K562 (cell line): ENCODE measurements at regions not wholly inside any gene's neighbourhood (a gene's known extent, or its start where the extent isn't known, plus 50 kb on each side); places are given as distances from the start of the nearest gene placed in this dataset.

ENCODE experiments used
- ARID1B ChIP-seq: fragments of 450-650 bp; IDR thresholded peaks from 2 replicates; pipeline ENCODE4 v1.6.1; 2016; ENCODE audit warnings: antibody characterized with exemption, mild to moderate bottlenecking, inconsistent platforms
- CBFA2T3 ChIP-seq: fragments of 450-650 bp; IDR thresholded peaks from 2 replicates; pipeline ENCODE4 v1.6.1; 2017
- CEBPG ChIP-seq, 3 experiments: fragments of 200-800 bp in 1 of 3; sonication (Bioruptor generic) in 1 of 3; sonication (generic) in 1 of 3; formaldehyde crosslinking in 1 of 3; IDR thresholded peaks in 2 of 3; conservative IDR thresholded peaks in 1 of 3; 2 replicates each; pipeline versions ENCODE4 v1.6.1 to v1.8.0; 2016 to 2022; ENCODE audit warnings: missing compliant biosample characterization in 2 of 3, missing genetic modification characterization in 2 of 3, mild to moderate bottlenecking in 1 of 3, missing genetic modification reagents in 1 of 3
- CHD2 ChIP-seq: IDR thresholded peaks from 2 replicates; pipeline ENCODE4 v1.6.1; 2011; ENCODE audit warnings: low read depth, low read length
- EP400 ChIP-seq: fragments of 450-650 bp; IDR thresholded peaks from 2 replicates; pipeline ENCODE4 v1.6.1; 2017; ENCODE audit warnings: antibody characterized with exemption, mild to moderate bottlenecking, moderate library complexity
- EWSR1 ChIP-seq: fragments of 450-650 bp; IDR thresholded peaks from 2 replicates; pipeline ENCODE4 v1.6.1; 2018; ENCODE audit warnings: borderline replicate concordance, mild to moderate bottlenecking, low read depth, moderate library complexity; ENCODE audit not compliant: partially characterized antibody
- FOXP1 ChIP-seq: sonication (generic); formaldehyde crosslinking; IDR thresholded peaks from 2 replicates; pipeline ENCODE4 v1.8.0; 2022; ENCODE audit warnings: mild to moderate bottlenecking, missing genetic modification reagents
- GATA2 ChIP-seq: sonication (generic); formaldehyde crosslinking; IDR thresholded peaks from 2 replicates; pipeline ENCODE4 v1.4.0; 2020; ENCODE audit warnings: mild to moderate bottlenecking, missing genetic modification reagents
- HDAC3 ChIP-seq: fragments of 450-650 bp; IDR thresholded peaks from 2 replicates; pipeline ENCODE4 v1.6.1; 2018; ENCODE audit warnings: borderline replicate concordance, mild to moderate bottlenecking, moderate library complexity; ENCODE audit not compliant: partially characterized antibody
- IRF2 ChIP-seq: sonication (generic); formaldehyde crosslinking; IDR thresholded peaks from 2 replicates; pipeline ENCODE4 v1.8.1; 2022; ENCODE audit warnings: mild to moderate bottlenecking, missing genetic modification reagents
- KDM1A ChIP-seq, 2 experiments: fragments of 450-650 bp; IDR thresholded peaks; 2 replicates each; pipeline ENCODE4 v1.6.1; 2016; ENCODE audit warnings: mild to moderate bottlenecking in 2 of 2
- PCBP2 ChIP-seq: fragments of 200-400 bp; formaldehyde crosslinking; IDR thresholded peaks from 2 replicates; pipeline ENCODE4 v1.6.1; 2018; ENCODE audit warnings: low read length, low read depth, mild to moderate bottlenecking, moderate library complexity; ENCODE audit not compliant: poor library complexity, severe bottlenecking
- POLR3A ChIP-seq: IDR thresholded peaks from 2 replicates; pipeline ENCODE4 v1.6.1; 2011; ENCODE audit warnings: borderline replicate concordance, mild to moderate bottlenecking, moderate library complexity; ENCODE audit not compliant: insufficient read length, insufficient read depth; ENCODE audit errors: extremely low read depth
- RBM14 ChIP-seq: fragments of 200-400 bp; formaldehyde crosslinking; IDR thresholded peaks from 2 replicates; pipeline ENCODE4 v1.6.1; 2018; ENCODE audit warnings: low read depth, mild to moderate bottlenecking, low read length, moderate library complexity, borderline replicate concordance; ENCODE audit not compliant: insufficient read depth
- SMAD1 ChIP-seq: fragments of 150-350 bp; IDR thresholded peaks from 2 replicates; pipeline ENCODE4 v1.6.1; 2014; ENCODE audit warnings: low read length, low read depth; ENCODE audit not compliant: partially characterized antibody
- SREBF1 ChIP-seq: fragments of 150-350 bp; IDR thresholded peaks from 2 replicates; pipeline ENCODE4 v1.6.1; 2014; ENCODE audit warnings: antibody characterized with exemption, low read depth, low read length, borderline replicate concordance
- TEAD4 ChIP-seq, 2 experiments: sonication (generic) in 1 of 2; formaldehyde crosslinking in 1 of 2; IDR thresholded peaks; 2 replicates each; pipeline versions ENCODE4 v1.6.1 to v1.8.0; 2012 to 2022; ENCODE audit warnings: borderline replicate concordance in 1 of 2, inconsistent platforms in 1 of 2, low read length in 1 of 2, mild to moderate bottlenecking in 1 of 2, missing genetic modification reagents in 1 of 2
- TSC22D4 ChIP-seq: fragments of 450-650 bp; IDR thresholded peaks from 2 replicates; pipeline ENCODE4 v1.6.1; 2016; ENCODE audit warnings: missing genetic modification characterization, missing biosample characterization, control low read depth
- ZBTB49 ChIP-seq: sonication (generic); formaldehyde crosslinking; IDR thresholded peaks from 2 replicates; pipeline ENCODE4 v1.8.0; 2022; ENCODE audit warnings: missing genetic modification reagents, mild to moderate bottlenecking, borderline replicate concordance
- ZNF41 ChIP-seq: fragments of 250-450 bp; sonication (Bioruptor Pico); conservative IDR thresholded peaks from 2 replicates; pipeline ENCODE4 v1.4.0; 2020; ENCODE audit warnings: mild to moderate bottlenecking
- TF ChIP-seq, protein P1 (sequence below): sonication (generic); formaldehyde crosslinking; IDR thresholded peaks from 2 replicates; pipeline ENCODE4 v1.5.0; 2020; ENCODE audit warnings: missing genetic modification reagents
- TF ChIP-seq, protein P2 (sequence below): fragments of 450-650 bp; formaldehyde crosslinking; IDR thresholded peaks from 2 replicates; pipeline ENCODE4 v1.4.0; 2022; ENCODE audit warnings: mild to moderate bottlenecking, moderate library complexity

DNA sequence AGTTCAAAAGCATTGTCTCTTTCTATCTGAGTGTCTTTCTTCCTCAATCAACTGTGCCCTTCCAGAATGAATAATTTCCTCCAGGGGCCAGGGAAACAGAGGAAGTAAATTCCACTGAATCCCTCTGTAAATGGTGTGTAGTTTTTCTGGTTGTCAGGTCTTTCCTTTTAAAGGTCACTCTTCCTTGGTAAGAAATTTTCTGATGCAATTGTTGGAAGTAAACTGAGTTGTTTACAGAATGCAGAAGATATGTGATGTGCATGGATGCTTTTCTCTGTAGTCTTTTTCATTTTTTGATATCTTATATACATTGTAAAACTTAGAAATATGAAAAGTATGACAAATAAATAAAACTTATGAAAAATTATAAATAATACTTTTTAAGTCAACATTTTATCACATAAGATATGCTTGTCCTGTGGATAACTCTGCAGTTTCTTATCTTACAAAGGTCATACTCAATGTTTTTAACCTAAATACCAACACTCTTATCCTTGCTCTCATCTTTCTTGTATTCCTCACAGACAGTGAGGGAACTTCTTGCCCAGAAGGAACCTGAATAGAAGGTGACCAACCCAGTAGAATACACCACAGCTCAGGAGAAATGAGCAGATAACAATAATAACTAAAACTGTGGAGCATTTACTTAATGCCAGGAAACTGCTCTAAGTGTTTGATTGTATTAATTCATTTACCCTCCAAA lies 234.5 kb downstream of the METTL4 start (continued):
- no peak for TF ChIP-seq ZNF41 (CRISPR knock-in tag)
- no peak for TF ChIP-seq IRF2 (CRISPR knock-in tag)
- TF ChIP-seq POLR3A, result no peak
- TF ChIP-seq KDM1A (IDR thresholded peaks at IDR 0.05), result no peak
- no peak for TF ChIP-seq PCBP2
- TF ChIP-seq GATA2 (CRISPR knock-in tag), result no peak
- no peak for TF ChIP-seq HDAC3
- no peak for TF ChIP-seq CHD2
- TF ChIP-seq TSC22D4 (tag), result no peak
- TF ChIP-seq CBFA2T3, result peak; percentile 33; the same call in 1 of the 2 replicates
- TF ChIP-seq, protein P1, sequence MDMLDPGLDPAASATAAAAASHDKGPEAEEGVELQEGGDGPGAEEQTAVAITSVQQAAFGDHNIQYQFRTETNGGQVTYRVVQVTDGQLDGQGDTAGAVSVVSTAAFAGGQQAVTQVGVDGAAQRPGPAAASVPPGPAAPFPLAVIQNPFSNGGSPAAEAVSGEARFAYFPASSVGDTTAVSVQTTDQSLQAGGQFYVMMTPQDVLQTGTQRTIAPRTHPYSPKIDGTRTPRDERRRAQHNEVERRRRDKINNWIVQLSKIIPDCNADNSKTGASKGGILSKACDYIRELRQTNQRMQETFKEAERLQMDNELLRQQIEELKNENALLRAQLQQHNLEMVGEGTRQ (CRISPR knock-in tag), result no peak
- TF ChIP-seq CEBPG (CRISPR knock-in tag; IDR thresholded peaks at IDR 0.05), result no peak
- peak; percentile 23 to 63; a peak in 3 of 4 replicates for TF ChIP-seq CEBPG (tag; conservative IDR thresholded peaks at IDR 0.05 in 1 of 2, IDR thresholded peaks at IDR 0.05 in 1 of 2)
- TF ChIP-seq EWSR1, result no peak
- TF ChIP-seq, protein P2, sequence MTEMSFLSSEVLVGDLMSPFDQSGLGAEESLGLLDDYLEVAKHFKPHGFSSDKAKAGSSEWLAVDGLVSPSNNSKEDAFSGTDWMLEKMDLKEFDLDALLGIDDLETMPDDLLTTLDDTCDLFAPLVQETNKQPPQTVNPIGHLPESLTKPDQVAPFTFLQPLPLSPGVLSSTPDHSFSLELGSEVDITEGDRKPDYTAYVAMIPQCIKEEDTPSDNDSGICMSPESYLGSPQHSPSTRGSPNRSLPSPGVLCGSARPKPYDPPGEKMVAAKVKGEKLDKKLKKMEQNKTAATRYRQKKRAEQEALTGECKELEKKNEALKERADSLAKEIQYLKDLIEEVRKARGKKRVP (CRISPR knock-in tag), result 0 out of 2 replicates have a peak, but pooled peaks have one; percentile 34
- 0 out of 2 replicates have a peak, but pooled peaks have one; percentile 39 for TF ChIP-seq ARID1B
- no peak for TF ChIP-seq FOXP1 (CRISPR knock-in tag)
- TF ChIP-seq EP400, result 0 out of 2 replicates have a peak, but pooled peaks have one; percentile 9
- TF ChIP-seq SMAD1, result no peak
- TF ChIP-seq RBM14, result no peak
- no peak for TF ChIP-seq SREBF1
- 0 out of 2 replicates have a peak, but pooled peaks have one; percentile 55 for TF ChIP-seq TEAD4 (IDR thresholded peaks at IDR 0.05; ENCODE audit: low read length)
- no peak for TF ChIP-seq TEAD4 (CRISPR knock-in tag; IDR thresholded peaks at IDR 0.05; ENCODE audit: borderline replicate concordance)
- TF ChIP-seq ZBTB49, result no peak
